NCI-H2107 treated with DMSO at 0.1 percent for 48 hours (cell line): ENCODE measurements at regions not wholly inside any gene's neighbourhood (a gene's known extent, or its start where the extent isn't known, plus 50 kb on each side); places are given as distances from the start of the nearest gene placed in this dataset.
"Not testable (repeated sequence)": the region's sequence is repeated elsewhere in the genome, so short reads cannot be mapped to it uniquely, and the experiment has no call there.

Experiments used
- DNase-seq: peaks from one replicate; lab custom pipeline; 2025; ENCODE audit not compliant: unreplicated experiment; lab: John Stamatoyannopoulos, UW

DNA sequence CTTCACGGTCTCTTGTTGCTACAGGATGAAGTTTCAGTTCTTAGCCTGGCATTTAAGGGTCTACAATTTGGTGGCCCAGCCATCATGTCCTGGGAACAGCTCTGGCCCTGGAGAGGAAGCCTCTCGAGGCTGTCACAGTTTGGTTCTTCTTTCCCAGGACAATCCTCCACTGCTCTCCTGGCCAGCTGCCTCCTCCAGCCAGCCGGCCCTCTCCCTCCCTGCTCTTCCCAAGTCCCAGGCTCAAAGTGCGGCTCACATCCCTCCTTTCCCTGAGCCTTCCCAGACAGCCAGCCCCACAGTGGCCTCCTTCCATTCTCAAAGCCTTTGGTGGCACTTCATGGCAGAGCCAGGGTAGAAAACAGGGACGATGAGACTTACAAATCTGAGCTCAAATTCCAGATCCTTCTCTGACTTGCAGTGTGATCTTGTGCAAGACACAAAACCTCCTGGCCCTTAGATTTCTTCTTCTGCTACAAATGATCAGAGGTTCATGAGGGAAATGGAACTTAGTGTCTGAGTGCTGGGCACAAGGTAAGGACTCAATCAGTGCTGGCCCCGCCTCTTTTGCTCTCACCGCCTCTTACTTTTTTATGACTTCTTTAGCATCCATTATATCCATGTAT lies 223.8 kb upstream of the ECI2 start:
- no peak for DNase-seq

DNA sequence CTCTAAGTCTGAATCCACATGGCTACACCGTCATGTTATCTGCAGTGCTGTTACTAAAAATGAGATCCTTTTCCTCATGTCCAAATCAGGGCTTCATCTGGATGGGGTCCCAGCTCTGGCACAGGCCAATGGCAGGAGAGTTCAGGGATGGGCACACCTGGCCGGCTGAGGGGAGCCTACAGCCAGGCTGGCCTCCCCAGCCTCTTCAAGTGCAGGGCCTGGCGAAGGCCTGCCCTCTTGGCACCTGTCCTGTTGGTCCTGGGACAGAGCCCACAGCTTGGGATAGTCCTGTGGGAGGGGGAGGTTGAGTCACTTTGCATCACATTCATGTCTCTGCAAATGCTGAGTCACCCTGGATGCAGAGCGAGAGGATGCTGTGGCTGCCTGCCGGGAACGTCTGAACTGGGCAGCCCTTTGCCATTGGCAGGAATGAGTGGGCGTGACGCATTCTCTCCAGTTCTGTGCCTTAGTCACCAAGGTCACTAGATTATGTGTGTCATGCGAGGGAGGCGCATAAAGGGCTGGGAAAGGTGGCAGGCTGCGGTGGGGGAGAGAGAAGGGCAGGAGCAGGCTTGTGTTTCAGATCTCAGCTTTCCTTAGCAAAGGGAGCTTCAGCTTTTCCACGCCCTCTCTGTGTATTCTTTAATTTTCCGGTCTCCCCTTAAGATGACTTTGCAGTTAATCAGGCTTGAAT lies 223.2 kb upstream of the ECI2 start:
- DNase-seq, result peak; percentile 64

DNA sequence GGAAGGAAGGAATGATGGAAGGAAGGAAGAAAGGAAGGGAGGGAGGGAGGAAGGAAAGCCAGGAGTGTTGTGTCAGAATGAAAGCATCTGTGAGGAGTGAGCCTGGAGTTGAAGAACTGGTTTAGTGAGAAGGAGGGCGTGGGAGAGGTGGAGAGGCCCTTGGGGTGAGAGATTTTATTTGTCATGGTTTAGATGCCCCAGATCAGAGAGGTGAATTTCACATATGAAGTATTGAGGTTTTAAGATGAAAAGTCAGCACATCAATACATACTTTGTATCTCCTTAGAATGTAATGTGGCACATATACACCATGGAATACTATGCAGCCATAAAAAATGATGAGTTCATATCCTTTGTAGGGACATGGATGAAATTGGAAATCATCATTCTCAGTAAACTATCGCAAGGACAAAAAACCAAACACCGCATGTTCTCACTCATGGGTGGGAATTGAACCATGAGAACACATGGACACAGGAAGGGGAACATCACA lies 222.3 kb upstream of the ECI2 start:
- DNase-seq, result not testable (repeated sequence)

DNA sequence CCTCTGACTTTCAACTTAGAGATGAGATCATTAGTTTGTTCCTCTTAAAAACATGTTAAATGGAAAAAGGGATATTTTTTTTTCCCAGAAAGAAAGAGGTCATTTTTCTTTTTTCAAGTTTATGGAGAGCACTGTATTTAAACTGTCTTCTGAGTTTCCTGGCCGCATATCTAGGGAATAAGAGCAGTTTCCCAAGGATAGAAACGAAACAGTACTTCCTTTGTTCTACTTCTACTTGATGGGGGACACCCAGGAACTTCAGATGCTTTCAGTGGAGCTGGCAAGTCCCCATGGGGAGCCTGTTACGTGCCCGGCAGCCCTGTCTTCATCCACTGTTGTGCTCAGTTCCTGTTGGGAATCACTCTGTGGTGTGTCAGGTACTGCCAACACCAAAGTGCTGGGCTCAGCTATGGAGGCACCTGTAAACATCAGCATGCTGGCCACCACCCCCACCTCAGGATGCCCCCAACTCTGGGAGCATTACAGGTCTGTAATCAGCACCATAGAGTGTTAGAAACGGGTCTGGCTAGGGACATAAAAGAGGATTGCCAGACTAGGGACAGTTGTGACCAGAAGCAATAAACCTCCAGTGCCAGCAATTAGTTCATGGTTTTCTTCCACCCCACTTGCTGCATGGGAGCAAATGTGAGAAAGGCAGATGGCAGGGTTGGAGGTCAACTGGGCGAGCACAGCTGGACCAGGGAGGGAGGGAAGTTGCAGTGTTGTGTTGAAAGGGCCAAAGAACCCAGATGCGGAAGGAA lies 221.7 kb upstream of the ECI2 start:
- no peak for DNase-seq

DNA sequence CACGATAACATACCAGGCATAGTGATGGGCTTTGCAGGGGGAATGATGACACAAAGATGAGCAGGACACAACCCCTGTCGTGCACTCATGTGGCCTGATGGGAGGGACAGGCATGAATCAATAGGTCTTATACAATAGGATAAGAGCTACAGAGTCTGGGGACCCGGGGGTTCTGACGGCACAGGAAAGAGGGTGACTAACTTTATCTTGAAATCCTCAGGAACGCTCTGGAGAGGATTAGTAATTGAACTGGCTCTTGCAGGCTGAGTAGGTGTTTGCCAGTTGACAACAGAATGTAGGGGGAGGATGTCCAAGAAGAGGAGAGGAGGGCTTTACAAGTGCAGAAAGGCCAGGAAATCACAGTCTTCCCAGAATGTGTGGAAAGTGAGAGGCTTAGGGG lies 219.9 kb upstream of the ECI2 start:
- DNase-seq, result no peak

DNA sequence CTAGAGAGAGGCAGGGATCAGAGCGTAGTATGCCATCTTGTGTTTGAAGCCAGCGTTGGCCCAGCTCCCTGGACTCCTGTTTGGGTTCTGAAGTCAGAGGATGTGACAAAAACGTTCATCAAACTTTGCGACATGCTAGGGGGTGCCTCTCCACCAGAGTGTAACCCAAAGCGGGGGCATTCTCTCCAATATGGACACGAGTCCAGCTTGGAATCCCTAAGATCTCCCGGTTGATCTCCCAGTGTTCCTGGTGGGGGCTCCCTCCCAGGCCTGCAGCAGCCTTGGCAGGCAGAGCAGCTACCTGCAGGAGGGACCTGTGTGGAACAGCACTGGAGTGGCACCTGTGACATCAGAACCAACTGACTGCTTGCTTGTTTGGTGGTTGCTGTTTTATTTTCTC lies 218.8 kb upstream of the ECI2 start:
- DNase-seq, result no peak

DNA sequence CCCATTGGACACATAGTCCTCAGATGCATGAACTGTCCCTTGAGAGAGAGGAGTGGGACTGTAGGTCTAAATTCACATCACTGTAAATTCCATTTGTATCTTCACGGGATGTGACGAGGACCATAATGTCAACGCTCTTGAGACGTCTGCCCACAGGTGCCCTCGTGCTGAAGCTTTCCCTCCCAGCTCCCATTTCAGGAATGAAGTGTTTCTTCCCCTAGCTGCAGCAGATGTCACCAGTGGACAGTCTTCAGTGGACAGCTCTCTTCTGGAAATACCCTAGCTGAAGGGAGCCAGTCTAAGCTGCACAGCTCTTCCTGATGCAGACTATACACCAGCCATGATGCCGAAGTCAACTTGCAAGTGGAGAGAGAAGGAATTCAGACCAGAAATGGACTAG lies 217.4 kb upstream of the ECI2 start:
- DNase-seq, result no peak

DNA sequence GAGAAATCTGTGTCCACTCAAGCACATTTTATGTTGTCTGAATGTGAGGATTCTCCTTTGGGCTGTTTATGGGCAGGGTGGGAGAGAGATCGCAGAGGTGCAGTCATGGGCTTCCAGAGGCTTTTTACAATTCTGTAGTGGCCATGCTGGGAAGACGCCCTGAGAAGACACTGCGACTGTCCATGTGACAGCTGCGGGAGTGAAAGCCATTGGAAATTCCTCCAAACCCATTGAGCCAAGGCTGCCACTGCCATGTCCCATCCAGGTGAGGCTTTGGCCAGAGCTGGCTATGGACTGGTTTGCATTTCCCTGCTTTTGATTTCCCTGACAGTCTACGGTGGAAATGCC lies 216.9 kb upstream of the ECI2 start:
- no peak for DNase-seq

DNA sequence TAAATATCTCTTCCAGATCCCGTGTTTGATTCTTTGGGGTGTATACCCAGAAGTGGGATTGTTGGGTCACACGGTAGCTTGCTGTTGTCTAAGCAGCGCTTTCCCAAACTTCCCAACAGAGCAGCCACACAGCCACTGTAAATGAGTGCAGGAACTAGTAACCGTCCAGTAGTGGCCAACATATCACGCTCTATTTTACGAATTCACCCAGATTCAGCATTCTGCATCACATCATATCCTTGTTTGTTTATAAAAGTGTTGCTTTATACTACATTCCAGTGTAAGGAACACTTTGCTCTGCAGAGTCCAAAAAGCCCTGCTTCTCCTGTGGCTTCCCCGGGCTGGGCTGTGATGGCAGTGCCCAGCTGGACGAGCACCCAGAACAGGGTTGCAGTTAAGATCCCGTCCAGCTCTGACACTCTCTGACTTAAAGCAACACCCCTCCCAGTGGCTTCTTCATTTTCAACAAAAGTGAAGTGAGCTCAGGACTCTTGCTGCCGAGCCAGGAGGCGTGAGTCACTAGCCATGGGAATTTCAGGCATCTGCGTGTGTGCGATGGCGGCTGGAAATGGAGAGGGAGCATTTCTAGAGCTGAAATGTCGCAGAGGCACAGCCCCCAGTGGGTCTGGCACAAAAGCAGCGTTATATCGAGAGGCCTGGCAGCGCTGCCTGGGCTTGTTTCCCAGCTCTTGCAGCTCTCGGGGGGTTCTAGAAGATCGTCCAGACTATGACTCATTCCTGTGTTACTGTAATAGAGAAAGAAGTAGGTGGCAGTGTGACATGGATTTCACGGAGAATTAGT lies 216.3 kb upstream of the ECI2 start:
- no peak for DNase-seq

DNA sequence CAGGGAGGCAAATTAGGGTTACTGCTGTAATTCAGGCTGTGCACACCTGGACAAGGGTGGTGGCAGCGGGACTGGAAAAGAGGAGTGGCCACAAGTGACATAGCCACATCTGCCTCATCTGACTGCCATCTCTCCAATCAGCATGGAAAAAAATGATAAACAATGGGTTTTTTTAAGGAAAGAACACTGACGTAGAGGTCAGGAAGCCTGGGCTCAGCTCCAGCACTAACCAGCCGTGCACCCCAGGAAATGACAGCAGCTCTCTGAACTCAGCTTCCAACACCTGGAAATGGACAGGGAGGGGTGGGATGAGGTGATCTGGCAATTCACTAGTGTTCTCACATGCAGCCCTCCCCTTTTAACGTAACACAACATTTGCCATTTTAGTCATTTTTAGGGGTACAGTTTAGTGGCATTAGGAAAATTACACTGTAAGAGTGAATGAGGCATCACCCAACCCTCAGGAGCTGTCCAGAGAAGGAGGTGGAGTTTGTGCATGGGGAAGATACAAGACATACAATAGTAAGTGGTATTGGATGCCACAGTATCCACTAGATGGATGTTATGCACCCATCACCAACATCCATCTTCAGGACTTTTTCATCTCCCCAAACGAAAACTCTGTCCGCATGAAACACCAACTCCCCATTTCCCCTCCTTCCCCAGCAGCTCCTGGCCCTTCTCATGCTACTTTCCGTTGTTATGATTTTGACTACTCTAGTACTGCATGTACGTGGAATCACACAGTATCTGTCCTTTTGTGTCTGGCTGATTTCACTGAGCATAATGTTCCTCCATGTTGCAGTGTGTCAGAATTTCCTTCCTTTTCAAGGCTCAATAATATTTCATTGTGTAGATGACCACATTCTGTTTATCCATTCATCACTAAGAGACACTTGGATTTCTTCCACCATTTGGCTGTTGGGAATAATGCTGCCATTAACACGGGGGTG lies 215.5 kb upstream of the ECI2 start:
- DNase-seq, result no peak

DNA sequence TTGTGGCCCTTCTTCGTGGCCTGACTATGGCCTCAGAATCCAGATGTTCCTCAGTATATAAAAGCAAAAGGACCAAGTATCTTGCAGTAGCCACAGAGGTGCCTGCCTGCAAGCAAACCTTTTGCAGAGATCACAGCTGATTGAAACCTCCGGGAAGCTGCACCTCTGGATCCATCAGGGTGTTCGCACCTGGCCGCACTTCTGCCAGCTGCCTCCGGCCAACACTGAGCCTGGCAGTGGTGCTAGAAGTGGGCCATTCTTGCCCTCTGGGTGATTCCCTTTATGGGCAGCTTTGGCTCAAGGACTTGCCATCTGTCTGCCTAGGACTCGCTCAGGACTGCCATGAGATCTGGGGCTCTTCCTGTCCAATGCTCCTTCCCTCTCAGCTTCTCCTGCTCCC lies 214.6 kb upstream of the ECI2 start:
- DNase-seq, result no peak

DNA sequence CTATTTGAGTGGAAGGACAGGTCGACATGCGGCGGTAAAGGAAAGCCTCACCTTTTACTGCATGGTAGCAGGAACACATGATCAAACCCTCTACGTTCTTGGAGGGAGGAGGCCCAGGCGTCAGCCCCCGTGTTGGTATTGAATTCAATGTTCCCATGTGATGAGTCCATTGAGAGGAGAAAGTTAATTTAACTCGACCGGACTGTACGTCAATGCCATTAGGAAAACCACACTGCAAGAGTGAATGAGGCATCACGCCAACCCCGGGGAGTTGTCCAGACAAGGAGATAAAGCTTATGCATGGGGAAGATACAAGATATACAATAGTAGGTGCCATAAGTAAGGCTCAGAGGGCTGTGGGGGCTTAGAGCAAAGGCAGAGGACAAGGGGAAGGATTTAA lies 213.9 kb upstream of the ECI2 start:
- DNase-seq, result no peak

DNA sequence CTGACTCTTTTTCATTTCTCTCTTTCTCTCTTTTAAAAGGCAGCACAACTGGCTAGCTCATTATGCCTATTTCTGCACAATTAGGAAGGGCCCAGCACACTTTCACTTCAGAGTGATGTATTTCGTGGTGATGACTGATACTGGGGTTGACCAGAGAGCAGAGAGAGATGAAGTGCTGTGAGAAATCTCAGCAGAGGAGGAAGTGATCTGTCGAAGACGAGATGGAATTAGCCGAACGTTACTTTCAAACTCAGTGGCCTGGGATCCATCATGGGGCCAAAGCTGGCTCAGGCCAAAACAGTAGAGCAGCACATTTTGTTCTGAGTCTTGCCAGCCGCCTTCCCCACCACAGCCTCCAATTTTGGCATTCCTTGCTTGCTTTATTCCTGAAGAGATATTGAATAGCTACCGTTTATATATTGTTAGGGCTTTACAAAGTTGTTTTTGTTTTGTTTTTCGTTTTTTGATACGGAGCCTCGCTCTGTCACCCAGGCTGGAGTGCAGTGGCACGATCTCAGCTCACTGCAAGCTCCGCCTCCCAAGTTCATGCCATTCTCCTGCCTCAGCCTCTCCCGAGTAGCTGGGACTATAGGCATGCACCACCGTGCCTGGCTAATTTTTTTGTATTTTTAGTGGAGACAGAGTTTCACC lies 213.2 kb upstream of the ECI2 start:
- no peak for DNase-seq

DNA sequence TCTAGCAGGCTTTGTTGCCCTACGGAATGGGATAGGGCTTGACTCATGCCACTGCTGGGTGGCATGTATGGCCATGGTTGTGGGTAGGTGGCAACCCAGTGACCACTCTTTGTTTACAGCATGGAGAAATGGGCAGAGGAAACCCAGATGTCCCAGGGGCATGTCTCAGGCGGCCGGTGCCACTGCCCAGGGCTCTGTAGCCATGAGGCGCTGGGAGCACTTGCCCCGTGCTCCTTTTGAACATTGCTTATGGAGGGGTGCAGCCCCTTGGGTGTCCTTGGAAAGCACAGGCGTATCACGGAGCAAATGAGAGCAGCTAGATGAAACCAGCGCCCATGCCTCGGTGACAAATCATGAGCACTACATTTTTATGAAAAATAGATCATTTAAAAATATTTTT lies 212.5 kb upstream of the ECI2 start:
- no peak for DNase-seq

DNA sequence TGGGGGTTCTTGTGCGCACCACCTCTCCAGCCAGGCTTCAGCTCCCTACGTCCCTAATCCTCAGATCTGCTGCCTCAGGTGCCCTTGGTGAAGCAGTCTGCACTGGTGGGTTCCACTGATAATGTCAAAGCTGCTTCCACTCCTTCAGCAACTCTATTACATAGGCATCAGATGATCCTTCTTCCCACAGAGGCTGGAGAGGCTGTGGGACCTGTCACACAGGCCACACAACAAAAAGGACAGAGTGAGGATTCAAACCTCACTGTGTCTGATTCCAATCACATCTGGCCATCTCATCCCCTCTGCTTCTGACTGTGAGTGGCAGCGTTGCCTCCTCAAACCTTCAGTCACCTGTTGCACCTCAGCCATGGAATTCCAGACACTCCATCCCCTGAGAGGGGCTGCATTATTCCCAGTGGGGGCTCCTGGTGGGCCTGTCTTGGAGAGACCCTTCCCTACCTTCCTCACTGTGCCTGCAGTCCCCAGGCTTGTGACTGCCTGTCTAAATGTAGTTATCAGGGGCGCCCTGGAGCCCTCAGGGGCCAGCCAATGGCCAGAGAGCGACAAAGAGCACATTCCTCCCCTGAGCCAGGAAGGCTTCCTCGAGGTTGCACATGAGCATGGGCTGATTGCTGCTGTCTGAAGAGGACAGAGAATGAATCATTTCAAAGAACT lies 211.4 kb upstream of the ECI2 start:
- DNase-seq, result no peak

DNA sequence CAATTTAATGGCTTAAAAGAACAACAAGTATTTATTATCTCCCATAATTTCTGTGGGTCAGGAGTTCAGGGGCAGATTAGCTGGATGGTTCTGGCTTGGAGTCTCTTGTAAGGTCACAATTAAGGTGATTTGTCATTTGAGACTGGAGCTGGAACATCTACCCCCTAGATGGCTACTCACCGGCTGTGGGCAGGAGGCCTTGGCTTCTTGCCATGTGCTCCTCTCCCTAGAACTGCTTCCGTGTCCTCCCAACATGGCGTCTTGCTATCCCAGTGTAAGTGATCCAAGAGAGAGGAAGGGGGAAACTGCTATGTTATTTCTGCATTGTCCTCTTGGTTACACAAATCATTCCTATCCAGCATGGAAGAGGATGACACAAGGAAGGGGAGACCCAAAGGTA lies 210.2 kb upstream of the ECI2 start:
- DNase-seq, result no peak

DNA sequence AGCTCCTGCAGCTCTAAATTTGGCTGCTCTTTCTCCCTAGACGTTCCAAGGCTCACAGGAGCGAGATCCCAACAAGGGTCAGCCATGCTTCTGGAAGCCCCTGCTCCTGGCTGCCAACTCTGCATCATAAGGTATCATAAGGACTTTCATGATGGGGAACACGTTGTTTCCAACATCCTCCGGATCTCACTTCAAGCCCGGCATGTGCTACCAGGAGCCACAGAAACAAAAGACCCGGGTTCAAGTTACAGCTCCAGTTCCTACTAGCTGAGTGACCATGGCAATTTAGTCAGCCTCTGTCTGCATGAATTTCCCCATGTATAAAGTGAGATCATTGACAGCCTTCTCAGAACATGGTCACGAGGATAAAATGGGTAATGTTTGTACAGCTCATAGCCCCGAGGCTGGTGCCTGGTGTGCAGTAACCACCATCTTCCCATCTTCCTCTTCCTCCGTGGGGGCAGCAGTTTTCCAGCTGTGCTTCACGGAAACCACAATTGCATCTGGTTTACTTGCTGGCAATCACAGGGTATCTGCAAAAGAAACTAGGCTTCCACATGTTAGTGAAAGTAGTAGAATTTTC lies 209.0 kb upstream of the ECI2 start:
- peak; percentile 68 for DNase-seq

DNA sequence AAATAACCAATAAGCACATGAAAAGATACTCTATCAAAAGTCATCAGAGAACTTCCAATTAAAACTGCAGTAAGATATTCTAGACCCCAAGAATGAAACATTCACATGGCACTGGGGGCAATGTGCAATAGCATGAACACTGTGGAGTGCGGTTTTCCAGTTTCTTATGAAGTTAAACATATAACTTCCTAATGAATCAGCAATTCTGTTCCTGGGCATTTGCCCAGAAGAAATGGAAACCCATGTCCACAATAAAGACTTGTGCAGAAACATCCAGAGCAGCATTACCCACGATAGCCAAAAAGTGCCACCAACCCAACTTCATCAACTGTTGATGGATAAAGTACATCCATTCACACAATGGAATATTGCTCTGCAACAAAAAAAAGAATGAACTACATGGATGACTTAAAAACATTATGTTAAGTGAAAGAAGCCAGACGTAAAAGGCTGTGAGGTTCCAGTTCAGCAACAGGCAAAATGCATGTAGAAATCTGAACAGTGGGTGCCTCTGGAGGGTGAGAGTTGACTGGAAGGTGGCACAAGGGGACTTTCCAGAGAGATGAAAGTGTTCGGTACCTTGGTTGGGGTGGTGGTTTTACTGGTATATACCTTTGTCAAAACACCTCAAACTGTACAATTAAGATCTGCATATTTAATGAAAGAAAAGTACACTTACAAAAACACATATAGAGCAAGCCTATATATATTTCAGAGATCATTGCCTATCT lies 207.2 kb upstream of the ECI2 start:
- DNase-seq, result no peak
